T-cell (primary cell): ENCODE measurements at regions not wholly inside any gene's neighbourhood (a gene's known extent, or its start where the extent isn't known, plus 50 kb on each side); places are given as distances from the start of the nearest gene placed in this dataset.

ENCODE experiments used
- ATAC-seq, 4 experiments: fragments of 200-7000 bp in 3 of 4; fragments of 150-1000 bp in 1 of 4; cut with Tn5 transposase; replicated peaks in 1 of 4; 1 replicate in 3 of 4; 2 replicates in 1 of 4; pipeline ENCODE4 v1.10.0; 2021; ENCODE audit warnings: moderate library complexity in 3 of 4, mild to moderate bottlenecking in 2 of 4, moderate number of reproducible peaks in 1 of 4
- CTCF ChIA-PET, 2 donors: fragments of 300-600 bp; sonication (Branson Sonifier 250); formaldehyde crosslinking; loops; one replicate each; lab custom pipeline; 2022; ENCODE audit warnings: antibody characterized with exemption in 2 of 2; lab: Charles Lee
- POLR2A ChIA-PET, 2 donors: fragments of 300-600 bp; sonication (Branson Sonifier 250); formaldehyde crosslinking; loops; one replicate each; lab custom pipeline; 2022; ENCODE audit warnings: antibody characterized with exemption in 2 of 2; lab: Charles Lee
- DNase-seq, 35 experiments: peaks; one replicate each; pipeline versions ENCODE4 v3.0.0 to v3.0.0-alpha.2; 2013 to 2023
- H3K27ac ChIP-seq: one replicate; pipeline ENCODE4 v1.5.1; 2013; ENCODE audit warnings: low read length
- H3K27me3 ChIP-seq, 2 experiments: replicated peaks in 1 of 2; 1 replicate in 1 of 2; 2 replicates in 1 of 2; pipeline versions ENCODE4 v1.6.1 to v1.7.0; 2013; ENCODE audit warnings: low read length in 1 of 2, mixed read lengths in 1 of 2; ENCODE audit not compliant: control insufficient read depth in 2 of 2, insufficient read depth in 2 of 2; ENCODE audit errors: extremely low read depth in 1 of 2
- H3K36me3 ChIP-seq, 2 donors: 1 replicate in 1 of 2; 2 replicates in 1 of 2; pipeline versions ENCODE4 v1.6.1 to v1.7.0; 2013; ENCODE audit warnings: low read length in 1 of 2; ENCODE audit not compliant: control insufficient read depth in 2 of 2, insufficient read depth in 1 of 2; ENCODE audit errors: extremely low read depth in 1 of 2
- H3K4me1 ChIP-seq, 2 experiments: 1 replicate in 1 of 2; 2 replicates in 1 of 2; pipeline versions ENCODE4 v1.6.1 to v1.7.0; 2013; ENCODE audit warnings: low read length in 2 of 2, mixed read lengths in 1 of 2; ENCODE audit not compliant: insufficient read depth in 2 of 2, control insufficient read depth in 1 of 2; ENCODE audit errors: extremely low read depth in 1 of 2
- H3K4me3 ChIP-seq, 2 donors: 1 replicate in 1 of 2; 2 replicates in 1 of 2; pipeline versions ENCODE4 v1.5.1 to v1.7.0; 2013; ENCODE audit warnings: mild to moderate bottlenecking in 2 of 2, low read length in 1 of 2, moderate library complexity in 1 of 2; ENCODE audit not compliant: control insufficient read depth in 1 of 2; ENCODE audit errors: extremely low read depth in 1 of 2
- H3K9me3 ChIP-seq: 2 replicates; pipeline ENCODE4 v1.7.0; 2013
- H3K27ac Mint-ChIP-seq, 2 donors: one replicate each; pipeline ENCODE4 v1.8.0; 2020 to 2021; ENCODE audit warnings: mild to moderate bottlenecking in 2 of 2, mixed read lengths in 2 of 2
- H3K27me3 Mint-ChIP-seq, 2 donors: one replicate each; pipeline ENCODE4 v1.8.0; 2021 to 2022; ENCODE audit warnings: mixed read lengths in 2 of 2
- H3K36me3 Mint-ChIP-seq: one replicate; pipeline ENCODE4 v1.8.0; 2021; ENCODE audit warnings: mixed read lengths
- H3K4me1 Mint-ChIP-seq, 3 donors: one replicate each; pipeline ENCODE4 v1.8.0; 2020 to 2022; ENCODE audit warnings: mixed read lengths in 3 of 3, mild to moderate bottlenecking in 1 of 3
- H3K4me3 Mint-ChIP-seq, 3 donors: one replicate each; pipeline ENCODE4 v1.8.0; 2020 to 2022; ENCODE audit warnings: mild to moderate bottlenecking in 3 of 3, mixed read lengths in 3 of 3, moderate library complexity in 3 of 3
- H3K9me3 Mint-ChIP-seq, 3 donors: one replicate each; pipeline ENCODE4 v1.8.0; 2020 to 2022; ENCODE audit warnings: mixed read lengths in 3 of 3
- WGBS: methylation state at CpG from one replicate; pipeline ENCODE4 v1.1.5; 2013; ENCODE audit warnings: missing lambda C conversion rate; ENCODE audit not compliant: insufficient coverage; 5-methylcytosine and 5-hydroxymethylcytosine counted together

- Mint-ChIP-seq H3K4me3 (no peak overlapping the region), H3K9me3 (peaks cover 0 to 9% (median 8%) of the 10 kb centered on the region in 3 donors), H3K4me1 (no peaks in the 10 kb centered on the region), H3K36me3 (no peaks in the 10 kb centered on the region), H3K27ac (no peak overlapping the region), H3K27me3 (peaks cover 0 to 4% of the 10 kb centered on the region in 2 donors)
- H3K27me3 ChIP-seq = no peaks in the 10 kb centered on the region
- no peak overlapping the region for H3K4me3 ChIP-seq
- H3K9me3 ChIP-seq = no peaks in the 10 kb centered on the region
- no peak overlapping the region for H3K27ac ChIP-seq
- WGBS = 80% methylated on average over 8 of the region's 11 CpGs
- no peak for DNase-seq
- no peaks in the 10 kb centered on the region for H3K4me1 ChIP-seq
- ChIA-PET POLR2A (no interaction called here), CTCF (no interaction called here)
- no peaks in the 10 kb centered on the region for H3K36me3 ChIP-seq
- ATAC-seq = no peak
These were observed 211.0 kb upstream of the ADAMTS16 start for GRCh38 chr5:4929092-4929655.

- Histone ChIP-seq H3K27me3 (no peaks in the 10 kb centered on the region), H3K4me1 (no peaks in the 10 kb centered on the region), H3K36me3 (no peaks in the 10 kb centered on the region), H3K9me3 (no peaks in the 10 kb centered on the region), H3K27ac (no peak overlapping the region), H3K4me3 (no peak overlapping the region)
- H3K4me3 Mint-ChIP-seq = no peak overlapping the region
- H3K4me1 Mint-ChIP-seq = no peaks in the 10 kb centered on the region
- CTCF ChIA-PET = interaction anchor here in 1 of 2 donors (0.7 kb wide), 1 partner anchor 53 kb away, joined by 3 read pairs; no protein-coding TSS in a partner anchor
- no peaks in the 10 kb centered on the region for H3K27me3 Mint-ChIP-seq
- 89% methylated on average over 8 of the region's 15 CpGs for WGBS
- ATAC-seq = no peak
- no peaks in the 10 kb centered on the region for H3K36me3 Mint-ChIP-seq
- no peak for DNase-seq
- H3K9me3 Mint-ChIP-seq = no peaks in the 10 kb centered on the region
- POLR2A ChIA-PET = no interaction called here
- H3K27ac Mint-ChIP-seq = no peak overlapping the region
These were observed 200.9 kb upstream of the ADAMTS16 start for GRCh38 chr5:4939042-4939781.

- H3K4me1 Mint-ChIP-seq = no peaks in the 10 kb centered on the region
- Histone ChIP-seq H3K36me3 (no peaks in the 10 kb centered on the region), H3K4me3 (no peak overlapping the region), H3K27me3 (no peaks in the 10 kb centered on the region), H3K4me1 (no peaks in the 10 kb centered on the region), H3K9me3 (no peaks in the 10 kb centered on the region), H3K27ac (no peak overlapping the region)
- WGBS = 81% methylated on average over 4 of the region's 12 CpGs
- no peak overlapping the region for H3K27ac Mint-ChIP-seq
- no peaks in the 10 kb centered on the region for H3K27me3 Mint-ChIP-seq
- no peak for ATAC-seq
- H3K4me3 Mint-ChIP-seq = no peak overlapping the region
- H3K36me3 Mint-ChIP-seq = no peaks in the 10 kb centered on the region
- ChIA-PET CTCF (no interaction called here), POLR2A (no interaction called here)
- no peak for DNase-seq
- no peaks in the 10 kb centered on the region for H3K9me3 Mint-ChIP-seq
These were observed 199.0 kb upstream of the ADAMTS16 start for GRCh38 chr5:4941161-4941560.

- DNase-seq (peak in 1 of 35 experiments; percentile 1), ATAC-seq (no peak)
- Histone ChIP-seq H3K27me3 (no peaks in the 10 kb centered on the region), H3K9me3 (no peaks in the 10 kb centered on the region), H3K4me1 (no peaks in the 10 kb centered on the region), H3K36me3 (no peaks in the 10 kb centered on the region), H3K4me3 (no peak overlapping the region), H3K27ac (no peak overlapping the region)
- Mint-ChIP-seq H3K27me3 (no peaks in the 10 kb centered on the region), H3K27ac (no peak overlapping the region), H3K9me3 (peaks cover 0 to 2% (median 0%) of the 10 kb centered on the region in 3 donors), H3K36me3 (no peaks in the 10 kb centered on the region), H3K4me3 (no peak overlapping the region), H3K4me1 (no peaks in the 10 kb centered on the region)
- CTCF ChIA-PET = interaction anchor here in 1 of 2 donors (0.7 kb wide), 1 partner anchor 1199 kb away, joined by 3 read pairs; no protein-coding TSS in a partner anchor
- POLR2A ChIA-PET = no interaction called here
- 52% methylated on average over 25 of the region's 33 CpGs for WGBS
These were observed 197.9 kb upstream of the ADAMTS16 start for GRCh38 chr5:4941957-4942830.

GRCh38 chr5:4942831-4943178, 197.3 kb upstream of the ADAMTS16 start:
- ChIA-PET POLR2A (no interaction called here), CTCF (no interaction called here)
- DNase-seq (no peak), ATAC-seq (no peak)
- Mint-ChIP-seq H3K9me3 (peaks cover 0 to 3% (median 0%) of the 10 kb centered on the region in 3 donors), H3K27ac (no peak overlapping the region), H3K36me3 (no peaks in the 10 kb centered on the region), H3K4me3 (no peak overlapping the region), H3K4me1 (no peaks in the 10 kb centered on the region), H3K27me3 (no peaks in the 10 kb centered on the region)
- Histone ChIP-seq H3K4me1 (no peaks in the 10 kb centered on the region), H3K36me3 (no peaks in the 10 kb centered on the region), H3K27ac (no peak overlapping the region), H3K27me3 (no peaks in the 10 kb centered on the region), H3K9me3 (no peaks in the 10 kb centered on the region), H3K4me3 (no peak overlapping the region)
- 86% methylated on average over 9 of the region's 9 CpGs for WGBS

GRCh38 chr5:4945296-4945695, 194.8 kb upstream of the ADAMTS16 start:
- Mint-ChIP-seq H3K27ac (no peak overlapping the region), H3K27me3 (no peaks in the 10 kb centered on the region), H3K9me3 (peaks cover 0 to 3% (median 0%) of the 10 kb centered on the region in 3 donors), H3K4me3 (no peak overlapping the region), H3K4me1 (no peaks in the 10 kb centered on the region), H3K36me3 (no peaks in the 10 kb centered on the region)
- WGBS = 100% methylated on average over 1 of the region's 7 CpGs
- DNase-seq (no peak), ATAC-seq (no peak)
- H3K4me1 ChIP-seq = no peaks in the 10 kb centered on the region
- CTCF ChIA-PET = no interaction called here
- POLR2A ChIA-PET = interaction anchor here in 1 of 2 donors (0.5 kb wide), 1 partner anchor 16 kb away, joined by 3 read pairs; no protein-coding TSS in a partner anchor
- no peak overlapping the region for H3K27ac ChIP-seq
- H3K27me3 ChIP-seq = no peaks in the 10 kb centered on the region
- H3K9me3 ChIP-seq = no peaks in the 10 kb centered on the region
- H3K4me3 ChIP-seq = no peak overlapping the region
- no peaks in the 10 kb centered on the region for H3K36me3 ChIP-seq
